ENCODE measurements at regions not wholly inside any gene's neighbourhood (a gene's known extent, or its start where the extent isn't known, plus 50 kb on each side); places are given as distances from the start of the nearest gene placed in this dataset.
"Not testable (repeated sequence)": the region's sequence is repeated elsewhere in the genome, so short reads cannot be mapped to it uniquely, and the experiment has no call there.

DNA sequence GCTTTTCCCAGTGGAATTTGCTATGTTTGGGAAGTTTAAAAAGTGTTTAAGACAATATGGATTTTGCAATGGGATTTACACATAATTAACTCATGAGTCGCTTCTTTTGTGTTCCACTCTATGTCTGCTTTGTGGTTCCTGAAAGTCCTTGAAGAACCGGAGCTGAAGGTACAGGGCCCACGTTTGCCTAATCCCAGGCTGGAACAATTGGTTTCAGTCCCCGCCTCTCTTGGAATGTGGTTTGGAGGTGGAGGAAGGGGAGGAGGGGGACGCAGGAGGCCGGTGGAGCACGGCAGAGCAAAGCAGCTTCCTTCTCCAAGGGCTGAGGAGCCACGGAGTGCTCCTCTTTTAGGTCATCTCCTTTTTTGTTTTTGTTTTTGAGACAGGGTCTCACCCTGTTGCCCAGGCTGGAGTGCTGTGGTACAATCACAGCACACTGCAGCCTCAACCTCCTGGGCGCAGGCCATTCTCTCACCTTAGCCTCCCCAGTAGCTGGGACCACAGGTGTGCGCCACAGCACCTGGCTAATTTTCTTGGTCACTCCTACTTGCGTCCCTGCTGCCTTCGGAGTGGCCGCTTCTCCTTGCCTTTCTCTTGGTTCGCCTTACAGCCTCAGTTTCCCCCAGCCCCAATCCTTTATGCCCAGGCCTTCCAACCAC lies 129.5 kb upstream of the ERRFI1 start:
- H3K27me3 ChIP-seq (replicated peaks; ENCODE audit: insufficient read depth): no peaks in the 10 kb centered on the region
- no peaks in the 10 kb centered on the region for H3K9me3 ChIP-seq
- DNase-seq (ENCODE audit: low spot score): no peak
- H3K4me1 ChIP-seq (ENCODE audit: control insufficient read depth in 1 of 2, low read depth in 2 of 2): no peaks in the 10 kb centered on the region
- TF ChIP-seq, protein P1, sequence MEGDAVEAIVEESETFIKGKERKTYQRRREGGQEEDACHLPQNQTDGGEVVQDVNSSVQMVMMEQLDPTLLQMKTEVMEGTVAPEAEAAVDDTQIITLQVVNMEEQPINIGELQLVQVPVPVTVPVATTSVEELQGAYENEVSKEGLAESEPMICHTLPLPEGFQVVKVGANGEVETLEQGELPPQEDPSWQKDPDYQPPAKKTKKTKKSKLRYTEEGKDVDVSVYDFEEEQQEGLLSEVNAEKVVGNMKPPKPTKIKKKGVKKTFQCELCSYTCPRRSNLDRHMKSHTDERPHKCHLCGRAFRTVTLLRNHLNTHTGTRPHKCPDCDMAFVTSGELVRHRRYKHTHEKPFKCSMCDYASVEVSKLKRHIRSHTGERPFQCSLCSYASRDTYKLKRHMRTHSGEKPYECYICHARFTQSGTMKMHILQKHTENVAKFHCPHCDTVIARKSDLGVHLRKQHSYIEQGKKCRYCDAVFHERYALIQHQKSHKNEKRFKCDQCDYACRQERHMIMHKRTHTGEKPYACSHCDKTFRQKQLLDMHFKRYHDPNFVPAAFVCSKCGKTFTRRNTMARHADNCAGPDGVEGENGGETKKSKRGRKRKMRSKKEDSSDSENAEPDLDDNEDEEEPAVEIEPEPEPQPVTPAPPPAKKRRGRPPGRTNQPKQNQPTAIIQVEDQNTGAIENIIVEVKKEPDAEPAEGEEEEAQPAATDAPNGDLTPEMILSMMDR (IDR thresholded peaks at IDR 0.05): no peak
- no peak overlapping the region for H3K27ac ChIP-seq
- no peak overlapping the region for H3K4me3 ChIP-seq
- no peak for ATAC-seq (ENCODE audit: insufficient number of reproducible peaks, low FRiP score, low read depth)
- H3K36me3 ChIP-seq: no peaks in the 10 kb centered on the region

DNA sequence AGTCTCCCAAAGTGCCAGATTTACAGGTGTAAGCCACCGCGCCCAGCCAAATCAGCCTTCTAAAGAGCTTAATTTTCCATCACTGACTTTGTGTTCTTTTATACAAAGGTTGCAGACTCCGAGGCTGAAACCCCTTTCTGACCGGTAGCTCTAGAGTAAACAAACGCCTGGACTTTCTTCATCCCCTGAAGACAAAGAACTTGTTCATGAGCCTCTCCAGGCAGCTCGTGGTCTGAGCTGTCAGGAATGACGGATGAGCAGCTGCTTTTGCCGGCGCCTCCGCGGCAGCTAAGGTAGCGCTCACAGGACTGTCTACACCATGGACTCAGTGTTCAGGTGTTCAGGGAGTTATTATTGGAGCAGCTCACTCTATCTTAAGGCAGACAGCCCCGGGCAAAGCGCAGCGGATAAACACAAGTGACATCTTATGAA lies 128.5 kb upstream of the ERRFI1 start:
- Histone ChIP-seq H3K4me1 (ENCODE audit: control insufficient read depth in 1 of 2, low read depth in 2 of 2) (no peaks in the 10 kb centered on the region), H3K9me3 (no peaks in the 10 kb centered on the region), H3K27ac (no peak overlapping the region), H3K4me3 (no peak overlapping the region), H3K27me3 (replicated peaks; ENCODE audit: insufficient read depth) (no peaks in the 10 kb centered on the region), H3K36me3 (no peaks in the 10 kb centered on the region)
- DNase-seq (ENCODE audit: low spot score) (no peak), ATAC-seq (ENCODE audit: insufficient number of reproducible peaks, low FRiP score, low read depth) (no peak)
- TF ChIP-seq, protein P1 (IDR thresholded peaks at IDR 0.05): no peak

DNA sequence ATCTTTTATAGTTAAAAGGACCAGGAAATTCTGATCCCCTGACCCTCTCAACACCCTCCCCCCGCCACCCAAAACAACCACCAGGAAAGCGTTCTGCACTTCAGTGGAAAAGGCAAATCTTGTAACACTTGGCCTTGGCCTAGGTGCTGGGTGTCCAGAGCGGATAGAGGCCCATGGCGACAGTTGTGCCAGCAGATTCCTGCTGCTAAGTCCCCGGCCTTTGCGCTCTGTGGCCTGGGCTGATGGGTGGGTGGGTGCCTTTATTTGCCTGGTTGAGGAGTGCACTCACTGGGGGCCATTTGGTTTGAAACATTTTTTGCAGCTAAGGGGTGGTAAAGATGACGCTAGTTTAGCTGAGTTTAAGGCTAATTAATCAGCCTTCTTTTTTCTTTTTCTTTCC lies 127.9 kb upstream of the ERRFI1 start:
- no peaks in the 10 kb centered on the region for H3K4me1 ChIP-seq (ENCODE audit: control insufficient read depth in 1 of 2, low read depth in 2 of 2)
- TF ChIP-seq, protein P1 (IDR thresholded peaks at IDR 0.05): no peak
- no peak overlapping the region for H3K27ac ChIP-seq
- H3K36me3 ChIP-seq: no peaks in the 10 kb centered on the region
- DNase-seq (ENCODE audit: low spot score): no peak
- H3K27me3 ChIP-seq (replicated peaks; ENCODE audit: insufficient read depth): no peaks in the 10 kb centered on the region
- H3K9me3 ChIP-seq: no peaks in the 10 kb centered on the region
- no peak overlapping the region for H3K4me3 ChIP-seq
- ATAC-seq (ENCODE audit: insufficient number of reproducible peaks, low FRiP score, low read depth): no peak

DNA sequence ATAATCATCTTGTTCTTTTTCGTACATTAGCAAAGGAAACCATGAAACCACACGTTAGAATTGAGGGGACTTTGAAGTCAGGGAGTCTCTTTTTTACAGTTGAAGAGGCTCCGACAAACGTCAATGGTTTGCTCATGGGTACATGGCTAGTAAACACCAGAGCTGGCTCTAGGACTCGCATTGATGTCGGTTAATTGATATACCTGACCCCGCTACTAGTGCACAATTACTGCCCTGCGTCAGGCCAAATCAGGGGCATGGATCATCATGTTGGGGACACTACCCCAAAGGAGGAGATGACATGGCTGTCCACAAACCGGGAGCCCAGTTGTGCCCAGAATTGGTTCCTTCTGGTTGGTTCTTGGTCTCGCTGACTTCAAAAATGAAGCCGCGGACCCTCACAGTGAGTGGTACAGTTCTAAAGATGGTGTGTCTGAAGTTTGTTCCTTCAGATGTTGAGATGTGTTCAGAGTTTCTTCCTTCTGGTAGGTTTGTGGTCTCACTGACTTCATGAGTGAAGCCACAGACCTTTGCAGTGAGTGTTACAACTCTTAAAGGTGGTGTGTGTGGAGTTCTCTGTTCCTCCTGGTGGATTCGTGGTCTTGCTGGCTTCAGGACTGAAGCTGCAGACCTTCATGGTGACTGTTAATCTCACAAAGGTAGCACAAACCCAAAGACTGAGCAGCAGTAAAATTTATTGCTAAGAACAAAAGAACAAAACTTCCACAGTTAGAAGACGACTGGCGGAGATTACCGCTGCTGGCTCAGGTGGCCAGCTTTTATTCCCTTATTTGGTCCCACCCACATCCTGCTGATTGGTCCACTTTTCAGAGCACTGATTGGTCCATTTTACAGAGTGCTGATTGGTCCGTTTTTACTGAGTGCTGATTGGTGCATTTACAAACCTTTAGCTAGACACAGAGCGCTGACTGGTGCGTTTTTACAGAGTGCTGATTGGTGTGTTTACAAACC lies 126.9 kb upstream of the ERRFI1 start:
- no peaks in the 10 kb centered on the region for H3K36me3 ChIP-seq
- ATAC-seq (ENCODE audit: insufficient number of reproducible peaks, low FRiP score, low read depth): no peak
- H3K9me3 ChIP-seq: no peaks in the 10 kb centered on the region
- no peak overlapping the region for H3K27ac ChIP-seq
- H3K4me1 ChIP-seq (ENCODE audit: control insufficient read depth in 1 of 2, low read depth in 2 of 2): no peaks in the 10 kb centered on the region
- H3K27me3 ChIP-seq (replicated peaks; ENCODE audit: insufficient read depth): no peaks in the 10 kb centered on the region
- H3K4me3 ChIP-seq: no peak overlapping the region
- TF ChIP-seq, protein P1 (IDR thresholded peaks at IDR 0.05): no peak
- no peak for DNase-seq (ENCODE audit: low spot score)

DNA sequence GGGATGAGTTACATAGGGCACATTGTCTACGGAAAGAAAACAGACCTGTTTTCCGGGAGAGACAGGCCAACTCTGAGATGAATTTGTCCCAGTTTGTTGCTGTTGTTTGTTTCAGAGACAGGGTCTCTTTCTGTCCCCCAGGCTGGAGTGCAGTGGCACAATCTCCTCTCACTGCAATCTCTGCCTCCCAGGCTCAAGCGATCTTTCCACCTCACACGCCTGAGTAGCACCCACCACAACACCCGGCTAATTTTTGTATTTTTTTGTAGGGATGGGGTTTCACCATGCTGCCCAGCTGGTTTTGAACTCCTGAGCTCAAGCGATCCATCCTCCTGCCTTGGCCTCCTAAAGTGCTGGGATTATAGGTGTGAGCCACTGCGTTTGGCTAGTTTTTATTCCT lies 125.5 kb upstream of the ERRFI1 start:
- no peaks in the 10 kb centered on the region for H3K36me3 ChIP-seq
- H3K9me3 ChIP-seq: no peaks in the 10 kb centered on the region
- no peak for ATAC-seq (ENCODE audit: insufficient number of reproducible peaks, low FRiP score, low read depth)
- TF ChIP-seq, protein P1 (IDR thresholded peaks at IDR 0.05): no peak
- no peak overlapping the region for H3K27ac ChIP-seq
- H3K4me3 ChIP-seq: no peak overlapping the region
- DNase-seq (ENCODE audit: low spot score): no peak
- H3K27me3 ChIP-seq (replicated peaks; ENCODE audit: insufficient read depth): no peaks in the 10 kb centered on the region
- no peaks in the 10 kb centered on the region for H3K4me1 ChIP-seq (ENCODE audit: control insufficient read depth in 1 of 2, low read depth in 2 of 2)

DNA sequence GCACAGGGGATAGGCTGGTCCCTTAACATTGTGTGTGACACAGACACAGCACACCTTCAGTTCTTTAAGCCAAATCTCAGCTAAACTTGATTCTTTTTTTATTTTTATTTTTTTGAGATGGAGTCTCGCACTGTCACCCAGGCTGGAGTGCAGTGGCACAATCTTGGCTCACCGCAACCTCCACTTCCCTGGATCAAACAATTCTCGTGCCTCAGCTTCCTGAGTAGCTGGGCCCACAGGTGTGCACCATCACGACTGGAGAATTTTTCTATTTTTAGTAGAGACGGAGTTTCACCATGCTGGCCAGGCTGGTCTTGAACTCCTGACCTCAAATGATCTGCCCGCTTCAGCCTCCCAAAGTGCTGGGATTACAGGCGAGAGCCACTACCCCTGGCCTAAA lies 123.6 kb upstream of the ERRFI1 start:
- DNase-seq (ENCODE audit: low spot score); ATAC-seq (ENCODE audit: insufficient number of reproducible peaks, low FRiP score, low read depth); H3K36me3 ChIP-seq; H3K27ac ChIP-seq; H3K4me1 ChIP-seq (ENCODE audit: control insufficient read depth in 1 of 2, low read depth in 2 of 2); H3K27me3 ChIP-seq (replicated peaks; ENCODE audit: insufficient read depth); H3K9me3 ChIP-seq; H3K4me3 ChIP-seq: not testable (repeated sequence)

Measured in thoracic aorta (tissue), 2 donors.